HG03575 (cell line): ENCODE measurements at regions not wholly inside any gene's neighbourhood (a gene's known extent, or its start where the extent isn't known, plus 50 kb on each side); places are given as distances from the start of the nearest gene placed in this dataset.

ENCODE experiments used
- ATAC-seq: cut with Tn5 transposase; IDR thresholded peaks from one replicate; pipeline ENCODE4 v1.9.1; 2021; ENCODE audit not compliant: unreplicated experiment, insufficient number of reproducible peaks, low FRiP score; ENCODE audit errors: extremely low read depth

GRCh38 chr12:87163122-87163521 lies 866.1 kb downstream of the C12orf50 start:
- ATAC-seq, result no peak

- no peak for ATAC-seq
Measured at GRCh38 chr12:87160848-87161601, 868.2 kb downstream of the C12orf50 start.

- ATAC-seq, result no peak
Measured at GRCh38 chr12:87157791-87158190, 871.4 kb downstream of the C12orf50 start.

GRCh38 chr12:87155621-87156020 lies 873.6 kb downstream of the C12orf50 start:
- no peak for ATAC-seq

- ATAC-seq, result no peak
Measured at GRCh38 chr12:87152841-87153528, 876.2 kb downstream of the C12orf50 start.

GRCh38 chr12:87152075-87152474 lies 877.1 kb downstream of the C12orf50 start:
- ATAC-seq, result no peak

- no peak for ATAC-seq
Measured at GRCh38 chr12:87150969-87151662, 878.1 kb downstream of the C12orf50 start.

- no peak for ATAC-seq
Measured at GRCh38 chr12:87142342-87142741, 886.2 kb upstream of the MGAT4C start.

- no peak for ATAC-seq
Measured at GRCh38 chr12:87141091-87141490, 884.9 kb upstream of the MGAT4C start.

- ATAC-seq, result no peak
Measured at GRCh38 chr12:87140262-87140661, 884.1 kb upstream of the MGAT4C start.

GRCh38 chr12:87137220-87137619 lies 881.0 kb upstream of the MGAT4C start:
- no peak for ATAC-seq

- ATAC-seq, result no peak
Measured at GRCh38 chr12:87136330-87136976, 880.3 kb upstream of the MGAT4C start.

GRCh38 chr12:87127272-87127671 lies 871.1 kb upstream of the MGAT4C start:
- no peak for ATAC-seq

GRCh38 chr12:87121896-87122295 lies 865.7 kb upstream of the MGAT4C start:
- ATAC-seq, result no peak

GRCh38 chr12:87120440-87120839 lies 864.2 kb upstream of the MGAT4C start:
- no peak for ATAC-seq

- ATAC-seq, result no peak
Measured at GRCh38 chr12:87119713-87120112, 863.5 kb upstream of the MGAT4C start.

GRCh38 chr12:87117526-87117925 lies 861.3 kb upstream of the MGAT4C start:
- ATAC-seq, result no peak

- no peak for ATAC-seq
Measured at GRCh38 chr12:87116780-87117179, 860.6 kb upstream of the MGAT4C start.

- ATAC-seq, result no peak
Measured at GRCh38 chr12:87112571-87113345, 856.6 kb upstream of the MGAT4C start.
